ENCODE measurements at regions not wholly inside any gene's neighbourhood (a gene's known extent, or its start where the extent isn't known, plus 50 kb on each side); places are given as distances from the start of the nearest gene placed in this dataset.

DNA sequence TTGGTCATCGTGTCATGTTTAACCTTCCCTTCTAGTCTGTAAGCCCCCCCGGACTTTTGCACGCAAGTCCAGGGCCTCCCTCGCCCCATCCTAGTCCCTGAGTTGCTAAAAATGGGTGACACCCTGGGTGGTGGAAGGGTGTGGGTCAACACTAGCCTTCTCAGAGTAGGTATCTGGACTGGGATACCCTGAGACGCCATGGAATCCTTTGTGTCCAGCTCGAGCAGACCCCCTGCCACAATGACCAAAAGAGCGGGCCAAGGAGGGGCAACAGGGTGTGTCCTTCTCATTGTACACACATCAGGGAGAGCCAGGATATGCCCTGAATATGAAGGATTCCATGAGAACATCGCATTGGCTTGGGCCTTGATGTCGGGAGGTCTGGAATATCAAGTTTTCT lies 67.5 kb upstream of the ATP12A start:
- no peaks in the 10 kb centered on the region for H3K9me3 ChIP-seq (ENCODE audit: low read length)
- H3K4me2 ChIP-seq (ENCODE audit: low read length), result no peak overlapping the region
- H3K9me2 ChIP-seq (ENCODE audit: low read depth, low read length), result no peaks in the 10 kb centered on the region
- H3K27me3 ChIP-seq (ENCODE audit: insufficient read depth, low read length), result no peaks in the 10 kb centered on the region
- no peak for TF ChIP-seq EZH2 (IDR thresholded peaks at IDR 0.05; ENCODE audit: borderline replicate concordance, low read length)
- TF ChIP-seq, protein P1, sequence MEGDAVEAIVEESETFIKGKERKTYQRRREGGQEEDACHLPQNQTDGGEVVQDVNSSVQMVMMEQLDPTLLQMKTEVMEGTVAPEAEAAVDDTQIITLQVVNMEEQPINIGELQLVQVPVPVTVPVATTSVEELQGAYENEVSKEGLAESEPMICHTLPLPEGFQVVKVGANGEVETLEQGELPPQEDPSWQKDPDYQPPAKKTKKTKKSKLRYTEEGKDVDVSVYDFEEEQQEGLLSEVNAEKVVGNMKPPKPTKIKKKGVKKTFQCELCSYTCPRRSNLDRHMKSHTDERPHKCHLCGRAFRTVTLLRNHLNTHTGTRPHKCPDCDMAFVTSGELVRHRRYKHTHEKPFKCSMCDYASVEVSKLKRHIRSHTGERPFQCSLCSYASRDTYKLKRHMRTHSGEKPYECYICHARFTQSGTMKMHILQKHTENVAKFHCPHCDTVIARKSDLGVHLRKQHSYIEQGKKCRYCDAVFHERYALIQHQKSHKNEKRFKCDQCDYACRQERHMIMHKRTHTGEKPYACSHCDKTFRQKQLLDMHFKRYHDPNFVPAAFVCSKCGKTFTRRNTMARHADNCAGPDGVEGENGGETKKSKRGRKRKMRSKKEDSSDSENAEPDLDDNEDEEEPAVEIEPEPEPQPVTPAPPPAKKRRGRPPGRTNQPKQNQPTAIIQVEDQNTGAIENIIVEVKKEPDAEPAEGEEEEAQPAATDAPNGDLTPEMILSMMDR (IDR thresholded peaks at IDR 0.05; ENCODE audit: low read length), result no peak
- H3K27ac ChIP-seq (ENCODE audit: low read depth, low read length, poor library complexity, severe bottlenecking), result no peak overlapping the region
- H3K79me2 ChIP-seq (ENCODE audit: insufficient read depth, low read length), result no peaks in the 10 kb centered on the region
- no peaks in the 10 kb centered on the region for H3F3A ChIP-seq (ENCODE audit: insufficient read depth, low read length)
- no peaks in the 10 kb centered on the region for H3K36me3 ChIP-seq (ENCODE audit: insufficient read depth, low read length)
- no peaks in the 10 kb centered on the region for H4K20me1 ChIP-seq (ENCODE audit: insufficient read depth, low read length)
- H3K4me1 ChIP-seq (ENCODE audit: insufficient read depth, low read length, severe bottlenecking), result no peaks in the 10 kb centered on the region
- no peak overlapping the region for H3K4me3 ChIP-seq (ENCODE audit: low read depth, low read length, poor library complexity, severe bottlenecking)
- no peak overlapping the region for H2AFZ ChIP-seq (ENCODE audit: low read length)
- H3K9ac ChIP-seq (ENCODE audit: low read length), result no peak overlapping the region

DNA sequence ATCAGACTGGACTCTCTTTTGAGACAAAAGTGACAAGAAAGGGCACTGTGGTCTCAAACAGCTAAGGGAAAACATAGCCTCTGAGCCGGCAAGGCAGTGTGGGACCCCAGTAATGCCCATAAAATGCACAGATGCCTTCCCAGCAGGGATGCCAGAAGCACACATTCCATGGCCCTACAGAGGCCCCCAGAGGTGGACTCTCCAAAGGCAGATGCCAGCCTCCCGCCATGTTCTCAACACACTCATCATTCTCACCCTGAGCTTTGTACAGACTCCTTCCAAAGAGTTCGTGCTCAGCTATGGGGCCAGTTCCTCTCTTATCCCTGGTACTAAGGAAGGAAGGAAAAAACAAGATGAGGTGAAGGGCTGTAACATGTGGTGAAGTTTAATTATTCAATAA lies 67.1 kb upstream of the ATP12A start:
- Histone ChIP-seq H3K27me3 (ENCODE audit: insufficient read depth, low read length) (no peaks in the 10 kb centered on the region), H3K27ac (ENCODE audit: low read depth, low read length, poor library complexity, severe bottlenecking) (no peak overlapping the region), H2AFZ (ENCODE audit: low read length) (no peak overlapping the region), H3F3A (ENCODE audit: insufficient read depth, low read length) (no peaks in the 10 kb centered on the region), H4K20me1 (ENCODE audit: insufficient read depth, low read length) (no peaks in the 10 kb centered on the region), H3K9me3 (ENCODE audit: low read length) (no peaks in the 10 kb centered on the region), H3K79me2 (ENCODE audit: insufficient read depth, low read length) (no peaks in the 10 kb centered on the region), H3K4me2 (ENCODE audit: low read length) (no peak overlapping the region), H3K9me2 (ENCODE audit: low read depth, low read length) (no peaks in the 10 kb centered on the region), H3K9ac (ENCODE audit: low read length) (no peak overlapping the region), H3K4me3 (ENCODE audit: low read depth, low read length, poor library complexity, severe bottlenecking) (no peak overlapping the region), H3K4me1 (ENCODE audit: insufficient read depth, low read length, severe bottlenecking) (peaks cover 1% of the 10 kb centered on the region), H3K36me3 (ENCODE audit: insufficient read depth, low read length) (no peaks in the 10 kb centered on the region)
- no peak for TF ChIP-seq EZH2 (IDR thresholded peaks at IDR 0.05; ENCODE audit: borderline replicate concordance, low read length)
- TF ChIP-seq, protein P1 (IDR thresholded peaks at IDR 0.05; ENCODE audit: low read length), result no peak

DNA sequence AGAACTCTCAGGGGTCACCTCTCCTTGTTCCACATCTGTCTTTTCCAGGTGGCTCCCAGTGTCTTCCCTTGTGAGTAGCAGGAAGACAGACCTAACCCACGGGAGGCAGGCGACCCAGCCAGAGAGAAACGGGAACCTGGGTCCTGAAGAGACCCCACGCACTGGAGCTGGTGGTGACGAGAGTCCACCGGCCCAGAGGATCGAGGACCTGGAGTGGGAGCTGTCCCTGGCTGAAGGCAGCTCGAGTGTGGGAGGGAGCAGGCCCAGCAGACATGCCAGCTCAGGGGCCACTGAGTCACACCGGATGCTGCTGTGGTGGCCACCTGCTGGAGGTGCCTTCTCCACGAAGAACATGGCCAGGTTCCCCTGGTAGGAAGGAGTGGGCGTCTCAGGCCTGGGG lies 66.5 kb upstream of the ATP12A start:
- H3K27ac ChIP-seq (ENCODE audit: low read depth, low read length, poor library complexity, severe bottlenecking), result no peak overlapping the region
- no peaks in the 10 kb centered on the region for H3K27me3 ChIP-seq (ENCODE audit: insufficient read depth, low read length)
- no peaks in the 10 kb centered on the region for H3F3A ChIP-seq (ENCODE audit: insufficient read depth, low read length)
- H3K9me2 ChIP-seq (ENCODE audit: low read depth, low read length), result no peaks in the 10 kb centered on the region
- no peak overlapping the region for H3K9ac ChIP-seq (ENCODE audit: low read length)
- H3K4me2 ChIP-seq (ENCODE audit: low read length), result no peak overlapping the region
- no peaks in the 10 kb centered on the region for H3K79me2 ChIP-seq (ENCODE audit: insufficient read depth, low read length)
- no peaks in the 10 kb centered on the region for H4K20me1 ChIP-seq (ENCODE audit: insufficient read depth, low read length)
- H3K4me1 ChIP-seq (ENCODE audit: insufficient read depth, low read length, severe bottlenecking), result peaks cover 7% of the 10 kb centered on the region
- no peaks in the 10 kb centered on the region for H3K9me3 ChIP-seq (ENCODE audit: low read length)
- no peak for TF ChIP-seq EZH2 (IDR thresholded peaks at IDR 0.05; ENCODE audit: borderline replicate concordance, low read length)
- TF ChIP-seq, protein P1 (IDR thresholded peaks at IDR 0.05; ENCODE audit: low read length), result no peak
- no peak overlapping the region for H2AFZ ChIP-seq (ENCODE audit: low read length)
- no peaks in the 10 kb centered on the region for H3K36me3 ChIP-seq (ENCODE audit: insufficient read depth, low read length)
- H3K4me3 ChIP-seq (ENCODE audit: low read depth, low read length, poor library complexity, severe bottlenecking), result no peak overlapping the region
